ENCODE measurements at regions not wholly inside any gene's neighbourhood (a gene's known extent, or its start where the extent isn't known, plus 50 kb on each side); places are given as distances from the start of the nearest gene placed in this dataset.

DNA sequence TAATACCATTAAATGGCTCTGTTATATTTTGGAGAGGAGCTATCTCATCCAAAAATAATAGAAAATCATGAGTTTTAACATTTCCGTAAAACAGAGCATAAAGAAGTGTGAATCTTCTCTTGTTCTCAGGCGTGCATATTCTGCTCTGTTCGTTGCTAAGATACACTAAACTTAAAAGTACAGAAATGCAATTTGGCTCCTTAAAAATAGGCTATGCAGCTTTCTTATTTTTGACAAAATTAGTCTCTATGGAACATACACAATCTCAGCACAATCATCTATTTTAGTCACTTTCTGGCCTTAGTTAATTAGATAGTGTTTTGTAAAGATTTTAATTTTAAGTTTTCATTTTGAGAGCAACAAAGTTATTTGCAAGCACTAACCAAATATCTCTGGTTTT, 79.0 kb upstream of the USP25 start:
- H3K4me1 ChIP-seq (ENCODE audit: insufficient read depth, low read length) = no peaks in the 10 kb centered on the region
- H2BK20ac ChIP-seq (ENCODE audit: low read depth, low read length, poor library complexity, severe bottlenecking) = no peak overlapping the region
- no peak overlapping the region for H3K27ac Mint-ChIP-seq
- no peak overlapping the region for H2AFZ ChIP-seq (ENCODE audit: low read length)
- H2BK15ac ChIP-seq (ENCODE audit: low read depth, low read length) = no peak overlapping the region
- no peak overlapping the region for H2BK120ac ChIP-seq (ENCODE audit: low read depth, low read length, poor library complexity, severe bottlenecking)
- no peaks in the 10 kb centered on the region for H3K27me3 Mint-ChIP-seq (ENCODE audit: low read depth)
- H3K27me3 ChIP-seq (ENCODE audit: insufficient read depth, low read length) = no peaks in the 10 kb centered on the region
- H2BK5ac ChIP-seq (ENCODE audit: insufficient read length, low read length) = no peak overlapping the region
- H3K4ac ChIP-seq (ENCODE audit: low read depth, low read length) = no peak overlapping the region
- no peak overlapping the region for H2AK5ac ChIP-seq (ENCODE audit: insufficient read length, low read length)
- no peak overlapping the region for H3K27ac ChIP-seq (ENCODE audit: insufficient read length, low read depth, low read length)
- H3K79me1 ChIP-seq (ENCODE audit: insufficient read depth, low read depth, low read length, poor library complexity, severe bottlenecking) = no peaks in the 10 kb centered on the region
- H3K4me3 Mint-ChIP-seq = no peak overlapping the region
- H3K9ac ChIP-seq (ENCODE audit: extremely low read depth, insufficient read length, low read length) = no peak overlapping the region
- no peak overlapping the region for H2BK12ac ChIP-seq (ENCODE audit: insufficient read length, low read depth, low read length)
- no peaks in the 10 kb centered on the region for H4K20me1 ChIP-seq (ENCODE audit: control insufficient read depth, insufficient read depth, insufficient read length)
- H3K18ac ChIP-seq (ENCODE audit: insufficient read length, low read depth, low read length) = no peak overlapping the region
- no peak for DNase-seq
- H3K56ac ChIP-seq (ENCODE audit: insufficient read length, low read depth, low read length) = no peak overlapping the region
- H3K36me3 Mint-ChIP-seq (ENCODE audit: insufficient read depth in 1 of 3, low read depth in 3 of 3) = no peaks in the 10 kb centered on the region
- no peak overlapping the region for H4K5ac ChIP-seq (ENCODE audit: insufficient read length, low read depth, low read length)
- H3T11ph ChIP-seq (ENCODE audit: low read length) = no peak overlapping the region
- no peak overlapping the region for H4K91ac ChIP-seq (ENCODE audit: insufficient read length, low read depth, low read length)
- H3K4me2 ChIP-seq (ENCODE audit: insufficient read depth, insufficient read length, low read length) = no peak overlapping the region
- no CpG with 5 or more reads among the region's 3 CpGs for WGBS (ENCODE audit: extremely low coverage, insufficient read length, low lambda C conversion rate)
- H3K23me2 ChIP-seq (ENCODE audit: insufficient read length, low read depth, low read length, poor library complexity, severe bottlenecking) = no peaks in the 10 kb centered on the region
- no peaks in the 10 kb centered on the region for H3K9me3 Mint-ChIP-seq
- H4K8ac ChIP-seq (replicated peaks; ENCODE audit: insufficient read length, low read depth, low read length) = no peak overlapping the region
- H3K79me2 ChIP-seq (ENCODE audit: insufficient read depth, low read length) = no peaks in the 10 kb centered on the region
- H3K14ac ChIP-seq (ENCODE audit: insufficient read depth, low read length) = no peak overlapping the region
- H3K9me3 ChIP-seq (ENCODE audit: control insufficient read depth, low read depth, low read length) = no peaks in the 10 kb centered on the region
- H3K4me1 Mint-ChIP-seq = no peaks in the 10 kb centered on the region
- H3K23ac ChIP-seq (ENCODE audit: insufficient read length, low read depth, low read length) = no peak overlapping the region
- TF ChIP-seq, protein P1, sequence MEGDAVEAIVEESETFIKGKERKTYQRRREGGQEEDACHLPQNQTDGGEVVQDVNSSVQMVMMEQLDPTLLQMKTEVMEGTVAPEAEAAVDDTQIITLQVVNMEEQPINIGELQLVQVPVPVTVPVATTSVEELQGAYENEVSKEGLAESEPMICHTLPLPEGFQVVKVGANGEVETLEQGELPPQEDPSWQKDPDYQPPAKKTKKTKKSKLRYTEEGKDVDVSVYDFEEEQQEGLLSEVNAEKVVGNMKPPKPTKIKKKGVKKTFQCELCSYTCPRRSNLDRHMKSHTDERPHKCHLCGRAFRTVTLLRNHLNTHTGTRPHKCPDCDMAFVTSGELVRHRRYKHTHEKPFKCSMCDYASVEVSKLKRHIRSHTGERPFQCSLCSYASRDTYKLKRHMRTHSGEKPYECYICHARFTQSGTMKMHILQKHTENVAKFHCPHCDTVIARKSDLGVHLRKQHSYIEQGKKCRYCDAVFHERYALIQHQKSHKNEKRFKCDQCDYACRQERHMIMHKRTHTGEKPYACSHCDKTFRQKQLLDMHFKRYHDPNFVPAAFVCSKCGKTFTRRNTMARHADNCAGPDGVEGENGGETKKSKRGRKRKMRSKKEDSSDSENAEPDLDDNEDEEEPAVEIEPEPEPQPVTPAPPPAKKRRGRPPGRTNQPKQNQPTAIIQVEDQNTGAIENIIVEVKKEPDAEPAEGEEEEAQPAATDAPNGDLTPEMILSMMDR (conservative IDR thresholded peaks at IDR 0.05) = no peak
